HG02970 (cell line): ENCODE measurements at regions not wholly inside any gene's neighbourhood (a gene's known extent, or its start where the extent isn't known, plus 50 kb on each side); places are given as distances from the start of the nearest gene placed in this dataset.

ENCODE experiments used
- ATAC-seq: cut with Tn5 transposase; IDR thresholded peaks from one replicate; pipeline ENCODE4 v1.9.1; 2021; ENCODE audit warnings: mild to moderate bottlenecking, moderate library complexity, moderate number of reproducible peaks; ENCODE audit not compliant: unreplicated experiment, low FRiP score

DNA sequence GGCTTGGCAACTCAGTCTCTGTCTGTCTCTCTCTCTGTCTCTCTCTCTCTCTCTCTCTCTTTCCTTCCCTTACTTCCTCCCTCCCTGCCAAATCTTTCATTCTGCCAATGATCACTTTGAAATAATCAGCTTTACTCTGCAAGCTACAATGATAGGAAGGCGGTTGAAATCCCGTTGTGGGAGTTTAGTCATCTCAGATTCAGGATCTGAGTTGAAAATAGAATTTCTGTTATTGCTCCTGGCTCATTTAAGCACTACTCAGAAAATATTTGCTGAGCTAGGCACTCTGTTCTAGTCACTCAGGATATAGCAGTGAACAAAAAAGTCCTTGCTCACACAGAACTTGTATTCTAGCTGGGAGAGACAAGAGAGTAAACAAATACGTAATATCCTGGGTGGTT, 56.3 kb upstream of the DCTD start:
- ATAC-seq = no peak

- ATAC-seq = no peak
These were observed 54.5 kb upstream of the DCTD start for GRCh38 chr4:182971702-182972101.

DNA sequence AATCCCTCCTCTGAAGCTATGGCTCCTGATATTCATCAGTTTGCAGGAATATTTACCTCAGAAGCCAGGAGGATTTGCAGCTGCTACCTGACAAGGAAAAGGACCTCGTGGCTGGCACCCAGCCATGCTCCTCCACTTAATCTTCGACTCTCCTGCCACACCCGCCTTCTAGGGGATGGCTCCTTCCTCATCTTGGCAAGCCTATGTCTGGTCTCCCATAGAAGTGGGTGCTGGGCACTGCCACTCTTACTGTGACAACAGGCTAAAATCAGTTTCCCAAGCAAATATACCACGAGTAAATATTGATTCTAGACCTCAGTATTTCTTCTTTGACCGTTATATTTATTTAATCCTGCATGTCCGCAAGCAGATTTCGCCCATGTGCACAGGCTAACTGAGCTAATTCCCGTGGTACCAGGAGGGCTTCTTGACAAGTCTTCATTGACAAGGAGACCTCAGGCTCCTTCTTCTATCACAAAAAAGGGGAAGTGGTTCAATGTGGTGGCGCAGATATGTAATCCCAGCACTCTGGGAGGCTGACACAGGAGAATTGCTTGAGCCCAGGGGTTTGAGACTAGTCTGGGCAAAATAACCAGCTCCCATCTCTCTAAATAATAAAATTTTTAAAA, 52.6 kb upstream of the DCTD start:
- ATAC-seq = no peak

- ATAC-seq = no peak
These were observed 51.9 kb upstream of the DCTD start for GRCh38 chr4:182968917-182969650.

GRCh38 chr4:182967403-182967802, 50.2 kb upstream of the DCTD start:
- ATAC-seq = no peak
